ACHN (cell line): ENCODE measurements at regions not wholly inside any gene's neighbourhood (a gene's known extent, or its start where the extent isn't known, plus 50 kb on each side); places are given as distances from the start of the nearest gene placed in this dataset.

ENCODE experiments used
- DNase-seq: peaks from one replicate; pipeline ENCODE4 v3.0.0-alpha.2; 2015
- in situ Hi-C: cut with HindIII; loops from 2 replicates; pipeline ENCODE4 v1.10.0; 2017; ENCODE audit warnings: low sequenced_read_pairs, low pct_ligation_motif_present, low pct_unique_long_range_greater_than_20kb

GRCh38 chr20:18943542-18943941, 130.0 kb downstream of the SCP2D1 start:
- in situ Hi-C loops = no loop called here
- DNase-seq = no peak

GRCh38 chr20:18956890-18957289, 143.3 kb downstream of the SCP2D1 start:
- no peak for DNase-seq
- in situ Hi-C loops = no loop called here

GRCh38 chr20:18957328-18957727, 143.7 kb downstream of the SCP2D1 start:
- DNase-seq = no peak
- in situ Hi-C loops = no loop called here

DNA sequence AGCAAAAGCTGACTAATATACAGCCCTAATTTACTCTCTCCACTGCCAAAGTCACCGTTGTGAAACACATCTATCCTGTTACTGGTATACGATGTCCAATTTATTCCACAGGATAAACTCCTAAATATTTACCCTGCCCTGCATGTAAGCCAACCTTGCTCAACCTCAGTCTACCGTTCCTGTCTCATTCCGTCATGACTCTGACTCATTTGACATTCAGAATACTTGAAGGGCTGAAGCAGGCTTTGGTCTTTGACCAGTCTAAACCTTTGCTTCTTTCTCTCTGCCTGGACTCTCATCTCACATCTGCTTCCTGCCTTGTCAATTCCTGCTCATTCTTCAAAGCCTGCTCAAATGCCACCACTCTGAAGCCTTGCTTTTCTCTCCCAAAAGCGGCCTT, 157.5 kb downstream of the SCP2D1 start:
- in situ Hi-C loops = no loop called here
- no peak for DNase-seq

DNA sequence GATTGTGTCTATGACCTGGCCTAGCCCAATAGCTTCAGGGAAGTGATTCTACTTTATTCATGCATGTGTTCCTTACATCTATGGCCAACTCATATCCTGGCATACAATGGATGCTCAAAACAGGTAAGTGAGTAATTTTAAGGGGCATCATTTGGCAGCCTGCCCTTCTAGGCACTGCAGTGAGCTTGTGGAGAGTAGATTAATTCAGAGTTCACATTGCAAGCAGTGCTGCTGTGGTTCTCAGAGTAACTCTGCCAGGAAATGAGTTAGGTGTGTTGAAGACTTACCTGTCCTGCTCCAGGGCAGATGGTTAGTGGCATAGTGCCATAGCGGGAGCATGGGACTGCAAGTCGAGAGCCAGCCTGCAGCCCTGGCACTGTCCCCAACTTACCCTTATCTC, 158.0 kb downstream of the SCP2D1 start:
- in situ Hi-C loops = no loop called here
- no peak for DNase-seq

GRCh38 chr20:18972251-18972876, 158.8 kb downstream of the SCP2D1 start:
- in situ Hi-C loops = no loop called here
- no peak for DNase-seq

- no peak for DNase-seq
- in situ Hi-C loops = no loop called here
Observed at GRCh38 chr20:18973529-18974173, 160.1 kb downstream of the SCP2D1 start.

- in situ Hi-C loops = no loop called here
- DNase-seq = no peak
Observed at GRCh38 chr20:18974660-18975059, 161.1 kb downstream of the SCP2D1 start.

GRCh38 chr20:18977441-18977840, 163.9 kb downstream of the SCP2D1 start:
- no peak for DNase-seq
- in situ Hi-C loops = no loop called here

DNA sequence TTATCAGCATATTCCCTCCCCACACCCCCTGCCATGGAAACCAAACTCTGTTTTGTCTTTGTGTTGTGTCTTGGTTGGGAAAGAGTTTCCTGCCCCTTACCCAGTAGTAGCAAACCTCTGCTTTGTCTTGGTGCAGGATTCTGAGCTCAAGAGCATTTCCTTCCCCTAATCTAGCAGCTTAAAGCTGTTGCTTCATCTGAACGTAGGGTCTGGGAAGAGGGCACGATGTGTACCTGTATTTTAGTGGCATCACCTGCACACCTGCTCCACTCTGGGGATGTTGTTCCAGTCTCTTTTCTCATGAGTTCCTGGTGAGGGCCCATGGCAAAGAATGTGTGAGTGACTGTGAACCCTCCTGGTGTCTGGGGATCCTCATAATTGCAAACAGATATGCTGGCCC, 164.7 kb downstream of the SCP2D1 start:
- in situ Hi-C loops = no loop called here
- DNase-seq = no peak

DNA sequence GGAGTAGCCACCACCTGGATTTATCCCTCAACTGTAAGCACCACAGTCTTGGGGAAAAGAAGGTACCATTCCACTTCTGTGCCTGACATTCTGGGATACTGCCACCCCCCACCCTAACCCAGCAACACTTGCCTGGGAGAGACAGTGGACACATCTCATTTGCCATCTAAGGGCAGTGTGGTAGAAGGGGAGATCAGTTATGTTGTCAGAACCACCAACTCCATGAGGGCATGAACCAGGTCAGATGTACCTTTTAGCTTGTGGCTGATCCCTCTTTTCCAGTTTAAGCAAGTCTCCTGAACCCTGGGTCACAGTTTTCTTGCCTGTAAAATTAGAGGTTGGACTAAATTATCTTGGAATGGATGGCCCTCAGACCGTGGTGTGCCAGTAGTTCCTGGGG, 165.5 kb downstream of the SCP2D1 start:
- in situ Hi-C loops = no loop called here
- DNase-seq = no peak

- in situ Hi-C loops = no loop called here
- DNase-seq = no peak
Observed at GRCh38 chr20:18981962-18982539, 168.5 kb downstream of the SCP2D1 start.

- in situ Hi-C loops = no loop called here
- DNase-seq = no peak
Observed at GRCh38 chr20:18983796-18984195, 170.2 kb downstream of the SCP2D1 start.

DNA sequence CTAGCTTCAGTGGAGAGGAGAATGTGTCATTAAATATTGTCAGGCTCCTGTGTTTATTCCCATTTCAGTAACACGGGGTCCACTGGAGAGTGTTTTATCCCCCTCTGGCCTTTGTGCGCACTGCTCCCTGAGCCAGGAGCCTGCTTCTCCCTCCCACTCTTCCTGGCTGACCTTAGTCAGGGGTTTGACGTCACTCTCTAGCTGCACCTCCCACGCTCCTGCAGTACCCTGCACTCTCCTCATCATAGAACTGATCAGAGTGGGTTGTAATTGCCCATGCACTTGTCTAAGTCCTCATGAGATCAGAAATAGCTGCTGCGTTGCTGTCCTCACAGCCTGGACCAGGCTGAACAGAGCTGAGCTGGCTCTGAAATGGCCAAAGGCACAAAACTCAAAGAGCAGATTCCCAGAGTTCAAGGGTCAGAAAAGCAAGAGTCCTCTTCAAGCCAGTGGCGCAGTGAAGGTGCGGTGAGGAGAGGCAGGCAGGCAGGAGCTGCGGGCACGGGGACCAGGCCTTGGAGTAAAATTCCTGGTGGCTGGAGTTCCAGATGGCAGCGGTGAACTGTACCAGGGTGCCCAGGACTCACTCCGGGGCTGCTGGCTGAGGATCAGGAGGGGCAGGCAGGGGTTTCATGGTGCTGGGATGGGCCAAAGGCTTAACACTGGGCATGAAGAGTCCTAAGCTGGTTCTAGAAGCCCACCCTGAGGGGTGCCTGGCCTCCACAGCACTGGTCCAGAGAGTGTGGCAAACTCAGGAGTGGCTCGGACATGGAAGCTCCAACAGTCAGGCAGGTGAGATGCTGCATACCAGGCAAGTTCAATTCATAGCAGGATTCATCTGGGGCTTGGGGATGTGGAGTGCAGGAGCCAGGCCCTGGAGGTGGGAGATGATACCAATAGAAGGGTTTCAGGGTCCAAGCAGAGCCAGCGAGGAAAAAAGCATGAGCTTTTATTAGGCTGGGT, 170.9 kb downstream of the SCP2D1 start:
- in situ Hi-C loops = no loop called here
- DNase-seq = no peak

DNA sequence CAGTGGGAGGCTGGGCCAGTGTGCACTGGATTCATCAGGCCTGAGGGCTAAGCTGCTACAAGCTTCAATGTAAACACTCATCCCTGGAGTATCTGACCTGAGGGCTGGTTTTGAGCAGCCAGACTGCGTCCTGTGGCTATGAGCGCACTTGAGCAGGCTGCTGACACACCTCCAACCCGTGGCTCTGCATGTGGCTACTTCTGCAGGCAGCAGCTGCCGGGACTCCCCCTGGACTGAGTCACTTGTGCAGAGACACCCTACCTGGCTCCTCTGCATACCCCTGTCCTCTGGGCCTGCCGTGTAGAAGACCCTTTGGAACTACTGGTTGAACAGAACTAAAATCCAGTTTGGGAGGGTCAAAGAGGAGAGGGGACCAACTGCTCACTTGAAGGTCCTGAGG, 172.0 kb downstream of the SCP2D1 start:
- in situ Hi-C loops = no loop called here

DNA sequence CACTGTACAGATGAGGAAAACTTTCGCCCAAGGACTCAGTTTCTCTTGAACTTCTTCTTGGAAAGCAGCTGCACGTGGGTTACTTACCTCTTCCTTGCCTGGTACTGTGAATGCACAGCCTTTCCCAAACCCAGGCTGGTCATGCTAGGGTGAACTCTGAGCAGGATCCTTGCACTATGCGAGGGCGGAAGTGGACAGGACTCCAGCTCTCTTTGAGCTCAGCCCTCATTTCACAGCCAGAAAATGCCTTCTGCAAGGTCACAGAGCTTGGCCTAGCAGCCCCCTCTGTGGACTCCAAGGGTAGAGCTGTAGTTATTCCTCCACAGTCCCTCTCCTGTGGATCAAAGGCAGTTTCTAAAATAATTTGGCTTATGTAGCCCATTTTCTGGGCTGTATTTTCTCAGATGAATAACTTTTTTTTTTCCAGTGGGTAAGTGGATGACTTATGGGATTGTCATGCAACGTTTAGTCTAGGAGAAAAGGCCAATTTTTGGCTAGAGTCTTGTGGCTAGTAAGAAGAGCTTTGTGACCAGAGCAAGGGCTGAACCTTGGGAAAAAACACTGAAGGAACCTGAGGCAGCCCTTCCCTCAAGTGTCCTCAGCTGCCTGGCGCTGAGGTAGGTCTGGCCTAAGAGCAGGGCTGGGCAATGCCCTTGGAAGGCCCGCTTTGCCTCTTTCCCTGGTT, 172.7 kb downstream of the SCP2D1 start:
- DNase-seq = no peak
- in situ Hi-C loops = no loop called here

More for the DNA sequence above, 172.0 kb downstream of the SCP2D1 start:
- DNase-seq = no peak

DNA sequence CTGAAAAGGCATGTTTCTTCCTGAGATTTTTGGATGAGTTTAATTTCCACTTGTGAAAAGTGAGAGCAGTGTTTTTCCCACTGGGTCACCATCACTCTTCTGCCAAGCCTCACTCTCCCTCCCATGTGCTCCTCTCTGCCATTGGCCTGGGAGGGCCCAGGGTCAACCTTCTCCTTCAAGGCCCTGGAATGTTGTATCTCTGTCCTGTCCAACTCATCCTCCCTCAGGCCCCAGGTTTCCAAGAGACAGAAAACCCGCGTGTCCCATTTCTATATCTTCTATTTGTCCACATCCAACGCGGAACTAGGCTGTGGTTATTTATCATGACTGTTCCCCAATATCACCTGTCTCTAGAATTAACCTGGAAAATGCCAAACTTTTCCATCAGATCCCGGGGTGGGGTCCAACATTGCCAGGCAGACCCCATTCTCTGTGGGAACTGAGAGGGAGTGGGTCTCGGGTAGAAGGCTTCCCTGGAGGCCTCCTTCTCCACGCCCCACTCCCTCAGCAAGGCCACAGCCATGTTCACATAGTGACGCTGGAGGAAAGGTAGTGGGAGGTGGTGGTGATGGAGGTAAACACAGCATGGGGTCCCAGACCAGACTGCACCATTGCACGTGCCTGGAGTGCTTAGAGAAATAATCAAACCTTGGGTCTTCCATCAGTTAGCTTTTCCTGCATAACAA, 173.5 kb downstream of the SCP2D1 start:
- in situ Hi-C loops = no loop called here
- no peak for DNase-seq

DNA sequence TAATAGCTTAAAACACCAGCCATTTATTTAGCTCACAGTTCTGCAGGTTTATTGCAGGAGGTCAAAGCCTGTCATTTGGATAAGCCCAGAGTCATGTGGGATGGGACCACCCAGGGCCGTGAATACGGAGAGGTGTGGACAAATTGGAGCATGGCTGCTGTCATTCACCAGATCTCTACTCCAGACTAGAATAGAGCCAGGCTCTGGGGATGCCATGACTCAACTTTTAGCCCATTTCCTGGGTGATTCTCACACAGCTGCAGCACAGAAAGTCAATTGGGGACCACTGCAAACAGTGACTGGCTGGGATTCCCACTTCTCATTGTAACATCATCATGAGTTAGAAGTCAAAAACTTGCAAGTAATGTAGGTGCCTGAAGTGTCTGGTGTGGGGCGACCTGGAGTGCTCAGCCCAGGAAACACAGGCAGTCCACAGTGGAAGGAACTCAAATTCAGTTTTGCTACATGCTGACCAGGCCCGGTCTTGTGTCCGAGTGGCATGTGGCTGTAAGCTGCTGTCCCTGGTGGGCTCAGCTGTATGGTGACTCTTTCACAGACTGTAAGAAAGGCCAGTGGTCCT, 174.3 kb downstream of the SCP2D1 start:
- DNase-seq = no peak
- in situ Hi-C loops = no loop called here
